Stimulated activated CD4-positive, alpha-beta T cell treated with anti-CD3 and anti-CD28 coated beads, TNF-alpha, amount 100 ng/mL, for 1 hour (primary cell): ENCODE measurements at regions not wholly inside any gene's neighbourhood (a gene's known extent, or its start where the extent isn't known, plus 50 kb on each side); places are given as distances from the start of the nearest gene placed in this dataset.
"Not testable (repeated sequence)": the region's sequence is repeated elsewhere in the genome, so short reads cannot be mapped to it uniquely, and the experiment has no call there.

Source experiments
- DNase-seq, 3 donors: peaks; one replicate each; pipeline ENCODE4 v3.0.0-alpha.2; 2020; ENCODE audit warnings: low read depth in 3 of 3, low spot score in 1 of 3

DNA sequence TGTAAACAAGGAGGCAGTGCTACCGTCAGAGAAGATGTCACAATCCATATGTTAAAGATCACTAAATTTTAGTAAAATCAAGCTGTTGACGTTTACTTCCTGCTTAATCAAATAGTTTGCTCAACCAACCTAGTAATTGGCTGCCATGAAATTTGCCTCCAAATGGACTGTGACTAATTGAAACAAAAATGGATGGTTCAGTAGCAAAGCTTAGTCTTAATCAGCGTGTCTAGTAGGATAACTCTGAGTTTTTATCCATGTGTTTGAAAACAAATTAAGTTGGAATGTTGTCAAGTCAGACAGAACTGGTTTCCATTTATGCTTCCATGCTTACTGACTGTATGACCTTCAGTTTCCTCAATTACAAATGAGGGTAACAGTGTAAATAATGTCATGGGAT lies 1456.7 kb upstream of the CELF2 start:
- no peak for DNase-seq

DNA sequence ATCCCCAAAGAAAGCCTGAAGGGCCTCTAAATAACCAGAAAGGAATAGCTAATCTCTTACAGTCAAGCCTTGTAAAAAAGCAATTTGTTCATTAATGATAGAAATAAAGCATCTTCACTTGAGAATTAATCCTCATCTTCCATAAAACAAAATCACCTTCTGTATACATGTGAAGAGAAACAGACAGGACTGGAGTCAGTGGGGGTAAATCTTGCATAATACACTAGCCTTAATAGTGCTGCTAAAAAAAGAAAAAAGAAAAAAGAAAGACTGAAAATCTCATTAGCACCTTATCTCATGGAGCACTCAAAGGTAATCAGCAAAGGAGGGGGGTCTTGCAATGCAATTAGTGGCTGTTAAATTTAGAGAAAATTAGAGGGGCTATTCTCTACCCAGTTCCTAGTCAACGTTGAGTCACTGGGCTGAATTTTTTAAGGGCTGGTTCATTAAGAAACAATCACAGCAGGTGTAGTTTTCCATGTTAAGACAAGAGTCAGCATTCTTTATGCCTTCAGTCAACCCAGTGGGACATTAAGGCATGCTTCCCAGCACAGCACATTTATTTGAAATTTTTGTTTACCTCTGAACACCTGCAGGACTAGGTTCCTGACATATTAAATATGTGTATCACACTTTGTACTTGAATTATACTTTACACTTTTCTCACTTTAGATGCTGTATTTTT lies 1455.7 kb upstream of the CELF2 start:
- no peak for DNase-seq

DNA sequence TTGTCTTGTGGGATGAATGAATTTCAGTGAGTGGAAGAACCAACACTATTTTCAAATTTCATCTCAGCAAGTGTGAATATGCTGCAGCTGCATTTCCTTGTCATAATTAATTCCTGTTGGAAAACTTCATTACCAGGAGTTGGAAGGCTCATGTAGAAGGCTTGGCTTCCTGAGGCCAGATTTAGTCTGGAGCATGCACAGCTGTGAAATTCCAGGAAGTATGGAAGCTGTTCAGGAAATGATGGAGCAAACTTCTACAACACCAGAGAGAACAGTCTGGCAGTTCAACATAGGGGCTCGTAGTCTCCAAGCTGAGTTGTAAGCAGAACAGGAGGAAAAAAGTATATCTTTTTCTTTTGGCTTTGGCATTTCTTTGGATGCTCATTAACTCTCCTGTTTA lies 1439.9 kb upstream of the CELF2 start:
- no peak for DNase-seq

- DNase-seq: no peak
These were observed 1438.5 kb upstream of the CELF2 start for GRCh38 chr10:9579110-9579705.

DNA sequence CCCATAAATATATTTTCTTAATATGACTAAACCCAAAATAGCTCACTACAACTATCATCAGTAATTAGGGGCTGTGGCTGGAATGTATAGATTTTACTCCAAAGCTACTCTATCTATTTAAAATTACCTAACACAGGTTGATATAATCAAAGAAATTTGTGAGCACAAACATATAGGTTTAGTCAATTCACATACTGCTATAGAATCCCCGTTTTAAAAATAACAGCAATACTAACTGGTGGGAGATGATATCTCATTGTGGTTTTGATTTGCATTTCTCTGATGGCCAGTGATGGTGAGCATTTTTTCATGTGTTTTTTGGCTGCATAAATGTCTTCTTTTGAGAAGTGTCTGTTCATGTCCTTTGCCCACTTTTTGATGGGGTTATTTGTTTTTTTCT lies 1434.9 kb upstream of the CELF2 start:
- not testable (repeated sequence) for DNase-seq

DNA sequence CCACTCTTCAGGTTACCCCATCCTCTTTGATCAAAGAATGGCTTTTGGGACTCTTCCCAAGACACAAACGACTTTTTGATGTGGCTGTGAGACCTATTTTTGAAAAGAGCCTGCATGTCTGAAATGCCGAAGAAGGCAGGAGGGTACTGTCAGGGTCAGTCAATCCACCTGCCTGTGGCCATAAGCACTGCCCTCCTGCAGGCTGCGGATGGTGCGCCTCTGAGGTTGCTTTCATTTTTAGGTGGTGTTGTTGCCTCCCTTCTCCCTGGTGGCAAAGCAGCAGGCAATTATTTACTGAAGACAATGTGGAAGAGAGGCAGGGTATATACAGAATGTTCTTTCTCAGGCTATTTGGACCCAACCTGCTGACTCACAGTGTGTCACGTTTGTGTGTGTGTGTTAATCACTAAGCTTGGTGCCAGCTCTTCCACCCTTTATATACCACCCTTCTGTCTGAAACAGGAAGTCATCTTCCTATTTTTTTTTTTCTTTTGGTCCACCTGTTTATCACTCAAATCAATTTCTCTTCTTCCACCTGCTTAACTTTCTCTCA lies 1421.2 kb upstream of the CELF2 start:
- no peak for DNase-seq

DNA sequence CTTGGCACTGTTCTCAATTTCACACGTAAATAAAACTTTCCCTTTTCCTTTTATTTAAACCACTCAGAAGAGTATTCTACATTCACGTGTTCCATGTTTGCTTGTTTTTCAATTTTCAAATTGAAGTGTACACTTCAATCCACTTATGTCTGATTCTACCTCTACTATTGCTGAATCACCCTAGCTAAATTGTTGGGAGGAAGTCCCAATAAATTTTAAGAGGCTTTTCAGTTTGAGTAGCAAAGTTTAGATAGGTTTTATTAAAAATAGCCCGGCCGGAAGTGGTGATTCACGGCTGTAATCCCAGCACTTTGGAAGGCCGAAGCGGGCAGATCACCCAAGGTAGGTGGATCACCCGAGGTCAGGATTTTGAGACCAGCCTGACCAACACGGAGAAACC lies 1414.7 kb upstream of the CELF2 start:
- DNase-seq: no peak

- DNase-seq: no peak
These were observed 1413.7 kb upstream of the CELF2 start for GRCh38 chr10:9603972-9604371.

GRCh38 chr10:9605231-9605630 lies 1412.4 kb upstream of the CELF2 start:
- DNase-seq: no peak

DNA sequence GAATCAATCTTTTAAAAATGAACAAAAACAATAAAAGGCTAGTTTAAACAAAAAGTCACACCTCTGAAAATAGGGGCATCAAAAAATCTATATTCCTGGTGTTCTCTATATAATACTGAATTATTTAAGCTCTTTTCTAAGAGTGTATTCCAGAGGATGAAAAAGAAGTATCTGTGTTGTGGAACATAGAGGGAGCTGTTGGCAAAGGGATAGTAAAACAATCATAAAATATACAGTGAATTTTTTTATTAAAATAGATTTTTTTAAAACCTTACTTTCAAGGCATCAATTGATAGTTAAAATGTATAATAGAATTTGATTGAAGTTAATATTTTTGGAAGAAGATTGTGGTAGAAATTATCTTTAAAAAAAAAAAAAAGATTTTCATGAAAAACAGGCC lies 1409.1 kb upstream of the CELF2 start:
- DNase-seq: no peak

DNA sequence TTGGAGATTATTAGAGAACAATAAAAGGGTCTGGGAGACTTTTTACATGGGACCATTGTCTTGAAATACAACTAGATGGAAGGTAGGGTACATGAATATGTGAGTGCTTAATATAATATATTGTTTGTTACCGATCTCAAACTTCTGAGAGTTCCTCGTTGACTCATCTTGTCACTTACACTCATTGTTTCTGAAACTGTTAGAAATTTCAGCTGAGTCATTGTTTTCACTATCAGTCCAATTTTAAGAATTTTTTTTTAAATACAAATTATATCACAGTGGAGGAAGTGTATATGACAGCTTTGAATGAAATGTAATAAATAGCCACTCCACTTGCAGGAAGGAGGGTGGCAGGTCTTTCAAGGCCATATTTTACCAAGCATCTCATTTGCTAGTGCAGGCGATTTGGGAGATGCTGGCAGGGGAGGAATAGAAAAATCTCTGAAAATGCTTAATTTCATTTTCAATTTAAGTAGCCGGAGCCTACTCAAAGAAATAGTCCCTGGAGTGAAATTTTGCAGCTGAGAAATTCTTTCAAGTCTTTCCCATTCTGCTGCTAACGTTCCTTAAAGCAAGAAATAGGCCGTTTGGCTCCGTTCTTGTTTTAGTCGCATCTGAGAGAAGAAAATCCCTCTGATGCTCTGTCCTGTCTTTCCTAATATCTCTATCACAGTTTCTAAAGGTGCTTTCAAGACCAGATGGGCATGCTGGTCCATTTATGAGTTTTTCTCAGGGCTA lies 1404.2 kb upstream of the CELF2 start:
- no peak for DNase-seq

DNA sequence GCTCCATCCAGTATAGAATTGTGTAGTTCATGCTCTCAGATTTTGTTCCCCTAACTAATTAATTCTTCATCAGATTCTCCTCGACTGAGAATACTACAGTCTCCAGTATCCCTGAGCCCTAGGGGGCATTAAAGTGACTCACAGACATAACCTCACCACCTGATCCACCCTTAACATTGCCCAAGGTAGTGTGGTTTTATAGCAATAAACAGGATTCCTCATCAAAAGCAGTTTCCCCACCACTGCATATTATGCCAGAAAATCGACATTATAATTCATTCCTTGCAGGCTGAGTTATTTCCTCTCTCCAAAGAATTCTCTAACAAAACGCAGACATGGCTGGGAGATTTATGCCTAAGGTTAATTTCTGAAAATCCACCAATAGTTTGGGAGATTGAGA lies 1402.5 kb upstream of the CELF2 start:
- no peak for DNase-seq

DNA sequence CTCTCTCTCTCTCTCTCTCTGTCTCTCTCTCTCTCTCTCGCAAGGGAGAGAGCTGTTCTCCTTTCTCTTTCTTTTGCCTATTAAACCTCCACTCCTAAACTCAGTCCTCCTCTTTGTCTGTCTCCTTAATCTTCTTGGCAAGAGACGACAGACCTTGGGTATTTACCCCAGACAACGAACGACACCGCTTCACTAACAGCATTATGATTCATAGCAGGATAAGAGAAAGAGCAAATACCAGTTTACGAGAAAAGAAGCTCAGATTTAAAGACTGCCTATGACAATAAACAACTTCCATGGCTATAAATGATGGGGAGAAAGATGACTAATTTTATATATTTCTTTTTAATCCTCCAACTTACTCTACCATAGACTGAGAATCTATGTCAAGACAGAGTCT lies 1396.5 kb upstream of the CELF2 start:
- no peak for DNase-seq

- no peak for DNase-seq
These were observed 1392.4 kb upstream of the CELF2 start for GRCh38 chr10:9625304-9625703.

DNA sequence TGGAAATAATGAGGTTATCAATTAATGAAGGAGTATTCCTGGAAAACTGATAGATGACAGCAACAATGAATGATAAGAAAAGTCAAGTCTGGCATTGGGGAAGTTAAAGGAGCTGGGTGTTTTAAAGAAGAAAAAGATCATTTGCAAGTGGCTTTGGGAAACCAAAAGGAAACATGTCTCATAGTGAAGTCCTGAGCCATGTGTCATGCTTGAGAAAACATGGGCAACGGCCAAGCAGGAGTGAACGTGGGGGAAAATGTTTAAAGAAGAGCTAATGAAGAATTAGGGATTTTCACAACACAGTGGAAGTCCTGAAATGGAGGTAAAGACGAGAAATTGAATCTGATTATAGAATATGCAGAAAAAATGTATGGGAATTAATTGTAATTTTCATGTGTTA lies 1383.2 kb upstream of the CELF2 start:
- no peak for DNase-seq

DNA sequence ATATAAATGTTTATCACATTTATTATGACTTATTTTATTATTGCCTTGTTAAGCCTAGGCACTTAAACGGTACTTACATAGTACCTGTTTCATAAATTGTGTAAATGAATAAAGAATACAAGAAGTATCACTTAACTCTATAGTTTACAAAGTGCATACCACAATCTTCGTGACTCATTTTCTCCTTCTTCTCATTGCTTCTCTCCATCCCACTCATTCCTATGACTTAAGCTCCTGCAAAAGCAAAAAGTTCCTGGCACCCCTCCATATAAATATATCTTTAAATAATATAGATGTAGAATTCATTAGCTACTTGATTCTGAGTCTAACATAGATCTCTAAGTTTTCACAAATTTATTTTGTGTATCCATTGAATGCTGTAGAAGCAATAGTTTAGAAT lies 1382.0 kb upstream of the CELF2 start:
- no peak for DNase-seq

DNA sequence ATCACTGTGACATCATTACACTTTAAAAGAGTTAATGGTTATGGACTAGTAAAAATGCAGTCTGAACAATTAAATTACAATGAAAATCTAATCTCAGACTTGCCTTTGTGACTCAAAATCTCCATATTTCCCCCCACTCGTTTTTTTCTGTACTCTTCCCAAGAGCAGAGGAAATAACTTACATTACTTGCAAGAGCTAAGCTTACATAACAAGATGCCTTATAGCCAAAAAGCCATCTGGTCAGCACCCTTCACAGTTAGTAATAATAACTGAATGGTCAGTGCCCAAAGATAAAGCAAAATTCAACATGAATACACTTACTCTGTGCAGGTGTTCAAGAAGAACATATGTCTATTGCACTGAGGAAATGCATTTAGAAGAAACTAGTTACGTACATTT lies 1381.5 kb upstream of the CELF2 start:
- DNase-seq: no peak

DNA sequence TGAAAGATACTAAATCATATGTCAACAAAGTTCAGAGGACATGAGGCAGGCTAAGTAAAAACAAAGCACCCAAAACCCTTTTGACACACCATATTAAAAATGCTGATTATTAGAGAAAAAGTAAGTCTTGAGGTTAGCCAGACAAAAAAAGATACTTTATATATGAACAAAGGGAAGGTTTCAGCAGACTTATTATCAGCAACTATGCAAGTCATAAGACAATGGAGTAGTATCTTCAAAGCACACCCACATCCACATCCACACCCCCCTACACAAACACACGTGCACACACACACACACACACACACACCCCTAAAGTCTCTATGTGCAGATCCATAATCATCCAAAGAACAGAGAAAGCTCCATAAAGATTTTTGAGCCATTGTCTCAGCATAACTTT lies 1373.9 kb upstream of the CELF2 start:
- DNase-seq: no peak

DNA sequence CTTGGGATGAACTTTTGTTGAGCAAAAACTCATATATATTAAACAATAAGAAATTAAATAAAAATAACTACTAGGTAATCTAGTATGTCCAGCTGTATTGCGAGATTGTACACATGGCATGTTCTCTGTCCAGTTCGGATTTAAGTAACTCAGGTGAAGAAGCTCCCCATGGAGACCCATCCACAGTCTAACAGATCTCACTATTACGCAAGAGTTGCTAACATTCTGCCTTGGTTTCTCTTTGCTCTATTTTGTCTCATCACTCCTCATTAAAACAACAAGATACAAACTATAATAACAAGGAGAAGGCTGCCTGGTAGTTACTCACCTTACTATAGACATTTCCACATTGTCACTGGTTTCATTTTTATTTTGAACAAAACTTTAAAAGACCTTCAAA lies 1372.3 kb upstream of the CELF2 start:
- DNase-seq: no peak

- no peak for DNase-seq
These were observed 1371.6 kb upstream of the CELF2 start for GRCh38 chr10:9645928-9646600.

GRCh38 chr10:9654261-9654660 lies 1363.4 kb upstream of the CELF2 start:
- DNase-seq: no peak

DNA sequence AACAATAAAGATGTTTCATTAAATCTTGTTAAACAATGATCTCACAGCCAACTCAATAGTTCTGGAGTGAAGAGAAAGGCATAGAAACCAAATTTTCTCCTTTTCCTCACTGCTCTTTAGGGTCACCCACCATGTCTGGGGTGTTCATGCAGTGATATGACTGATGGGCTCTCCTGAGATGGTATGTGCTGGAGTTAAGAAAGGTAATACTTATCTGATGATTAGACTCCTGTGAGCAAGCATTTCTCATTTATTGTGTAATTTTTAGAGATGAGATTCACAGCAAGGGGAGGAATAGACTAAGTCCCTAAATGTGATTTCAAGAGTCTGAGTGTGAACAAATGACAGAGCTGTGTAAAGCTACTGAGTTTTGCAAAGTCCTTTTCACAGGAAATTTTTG lies 1361.3 kb upstream of the CELF2 start:
- no peak for DNase-seq
